HCT116 (cell line): ENCODE measurements at regions not wholly inside any gene's neighbourhood (a gene's known extent, or its start where the extent isn't known, plus 50 kb on each side); places are given as distances from the start of the nearest gene placed in this dataset.

Experiments used
- JUND ChIP-seq: IDR thresholded peaks from 2 replicates; pipeline ENCODE4 v1.6.1; 2012
- POLR2A ChIP-seq: IDR thresholded peaks from 2 replicates; pipeline ENCODE4 v1.7.0; 2011; ENCODE audit warnings: borderline replicate concordance; ENCODE audit not compliant: insufficient read depth, insufficient read length; ENCODE audit errors: extremely low read depth
- POLR2AphosphoS5 ChIP-seq: IDR thresholded peaks from 2 replicates; pipeline ENCODE4 v1.6.1; 2011; ENCODE audit warnings: mild to moderate bottlenecking, low read depth, low read length, moderate library complexity
- ZFX ChIP-seq: fragments of 450-650 bp; IDR thresholded peaks from 2 replicates; pipeline ENCODE4 v1.6.1; 2017
- TF ChIP-seq, protein P1 (sequence below), 3 experiments: fragments of 200-600 bp in 1 of 3; sonication (generic) in 1 of 3; IDR thresholded peaks in 2 of 3; conservative IDR thresholded peaks in 1 of 3; 2 replicates each; pipeline ENCODE4 v1.5.1; 2012 to 2017; ENCODE audit warnings: low read depth in 2 of 3, low read length in 2 of 3, antibody characterized with exemption in 1 of 3, borderline replicate concordance in 1 of 3, control low read depth in 1 of 3, mild to moderate bottlenecking in 1 of 3, mixed read lengths in 1 of 3, mixed run types in 1 of 3, moderate library complexity in 1 of 3; ENCODE audit not compliant: insufficient read depth in 1 of 3
- TF ChIP-seq, protein P2 (sequence below): IDR thresholded peaks from 2 replicates; pipeline ENCODE4 v1.6.1; 2012
- TF ChIP-seq, protein P3 (sequence below): IDR thresholded peaks from 2 replicates; pipeline ENCODE4 v1.6.1; 2012; ENCODE audit warnings: low read depth

DNA sequence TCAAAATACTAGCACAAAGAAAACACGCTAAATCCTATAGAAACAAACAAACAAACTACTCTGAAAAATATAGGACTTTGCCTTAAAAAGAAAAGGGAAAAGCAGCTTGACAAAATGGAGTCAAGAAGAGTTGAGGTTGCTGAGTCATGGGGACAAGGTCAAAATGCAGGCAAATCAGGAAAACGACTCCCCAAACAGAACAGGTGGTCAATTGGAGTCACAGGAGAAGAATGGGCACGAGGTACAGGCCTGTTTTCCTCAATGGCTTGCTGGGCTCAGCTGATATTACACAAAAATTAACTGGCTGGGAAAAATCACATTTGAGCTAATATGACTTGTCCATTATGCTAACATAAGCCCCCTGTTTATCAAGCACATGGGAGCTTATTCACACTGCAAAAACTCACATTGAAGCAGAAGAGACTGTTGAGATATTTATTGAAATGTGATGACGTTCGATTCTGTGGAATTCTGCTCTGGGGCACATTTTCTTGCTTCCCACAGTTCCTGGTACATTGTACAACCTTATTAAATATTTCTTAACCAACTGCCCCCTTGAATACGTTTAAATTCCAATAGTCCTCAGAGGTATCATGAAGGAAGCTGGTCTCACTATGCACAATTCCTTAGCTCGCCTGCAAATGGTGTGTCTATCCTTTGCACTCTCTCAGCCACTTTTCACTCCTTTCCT lies 1622.1 kb downstream of the STIM2 start:
- TF ChIP-seq, protein P1, sequence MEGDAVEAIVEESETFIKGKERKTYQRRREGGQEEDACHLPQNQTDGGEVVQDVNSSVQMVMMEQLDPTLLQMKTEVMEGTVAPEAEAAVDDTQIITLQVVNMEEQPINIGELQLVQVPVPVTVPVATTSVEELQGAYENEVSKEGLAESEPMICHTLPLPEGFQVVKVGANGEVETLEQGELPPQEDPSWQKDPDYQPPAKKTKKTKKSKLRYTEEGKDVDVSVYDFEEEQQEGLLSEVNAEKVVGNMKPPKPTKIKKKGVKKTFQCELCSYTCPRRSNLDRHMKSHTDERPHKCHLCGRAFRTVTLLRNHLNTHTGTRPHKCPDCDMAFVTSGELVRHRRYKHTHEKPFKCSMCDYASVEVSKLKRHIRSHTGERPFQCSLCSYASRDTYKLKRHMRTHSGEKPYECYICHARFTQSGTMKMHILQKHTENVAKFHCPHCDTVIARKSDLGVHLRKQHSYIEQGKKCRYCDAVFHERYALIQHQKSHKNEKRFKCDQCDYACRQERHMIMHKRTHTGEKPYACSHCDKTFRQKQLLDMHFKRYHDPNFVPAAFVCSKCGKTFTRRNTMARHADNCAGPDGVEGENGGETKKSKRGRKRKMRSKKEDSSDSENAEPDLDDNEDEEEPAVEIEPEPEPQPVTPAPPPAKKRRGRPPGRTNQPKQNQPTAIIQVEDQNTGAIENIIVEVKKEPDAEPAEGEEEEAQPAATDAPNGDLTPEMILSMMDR (IDR thresholded peaks at IDR 0.05 in 2 of 3, conservative IDR thresholded peaks at IDR 0.05 in 1 of 3; ENCODE audit: borderline replicate concordance in 1 of 3, insufficient read depth in 1 of 3, low read depth in 2 of 3, low read length in 2 of 3), result no peak
- TF ChIP-seq POLR2AphosphoS5 (no peak), ZFX (no peak), POLR2A (no peak), JUND (no peak)
- TF ChIP-seq, protein P2, sequence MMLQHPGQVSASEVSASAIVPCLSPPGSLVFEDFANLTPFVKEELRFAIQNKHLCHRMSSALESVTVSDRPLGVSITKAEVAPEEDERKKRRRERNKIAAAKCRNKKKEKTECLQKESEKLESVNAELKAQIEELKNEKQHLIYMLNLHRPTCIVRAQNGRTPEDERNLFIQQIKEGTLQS, result no peak
- TF ChIP-seq, protein P3, sequence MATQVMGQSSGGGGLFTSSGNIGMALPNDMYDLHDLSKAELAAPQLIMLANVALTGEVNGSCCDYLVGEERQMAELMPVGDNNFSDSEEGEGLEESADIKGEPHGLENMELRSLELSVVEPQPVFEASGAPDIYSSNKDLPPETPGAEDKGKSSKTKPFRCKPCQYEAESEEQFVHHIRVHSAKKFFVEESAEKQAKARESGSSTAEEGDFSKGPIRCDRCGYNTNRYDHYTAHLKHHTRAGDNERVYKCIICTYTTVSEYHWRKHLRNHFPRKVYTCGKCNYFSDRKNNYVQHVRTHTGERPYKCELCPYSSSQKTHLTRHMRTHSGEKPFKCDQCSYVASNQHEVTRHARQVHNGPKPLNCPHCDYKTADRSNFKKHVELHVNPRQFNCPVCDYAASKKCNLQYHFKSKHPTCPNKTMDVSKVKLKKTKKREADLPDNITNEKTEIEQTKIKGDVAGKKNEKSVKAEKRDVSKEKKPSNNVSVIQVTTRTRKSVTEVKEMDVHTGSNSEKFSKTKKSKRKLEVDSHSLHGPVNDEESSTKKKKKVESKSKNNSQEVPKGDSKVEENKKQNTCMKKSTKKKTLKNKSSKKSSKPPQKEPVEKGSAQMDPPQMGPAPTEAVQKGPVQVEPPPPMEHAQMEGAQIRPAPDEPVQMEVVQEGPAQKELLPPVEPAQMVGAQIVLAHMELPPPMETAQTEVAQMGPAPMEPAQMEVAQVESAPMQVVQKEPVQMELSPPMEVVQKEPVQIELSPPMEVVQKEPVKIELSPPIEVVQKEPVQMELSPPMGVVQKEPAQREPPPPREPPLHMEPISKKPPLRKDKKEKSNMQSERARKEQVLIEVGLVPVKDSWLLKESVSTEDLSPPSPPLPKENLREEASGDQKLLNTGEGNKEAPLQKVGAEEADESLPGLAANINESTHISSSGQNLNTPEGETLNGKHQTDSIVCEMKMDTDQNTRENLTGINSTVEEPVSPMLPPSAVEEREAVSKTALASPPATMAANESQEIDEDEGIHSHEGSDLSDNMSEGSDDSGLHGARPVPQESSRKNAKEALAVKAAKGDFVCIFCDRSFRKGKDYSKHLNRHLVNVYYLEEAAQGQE, result no peak
